NCI-H2171 treated with DMSO at 0.1 percent for 48 hours (cell line): ENCODE measurements at regions not wholly inside any gene's neighbourhood (a gene's known extent, or its start where the extent isn't known, plus 50 kb on each side); places are given as distances from the start of the nearest gene placed in this dataset.
"Not testable (repeated sequence)": the region's sequence is repeated elsewhere in the genome, so short reads cannot be mapped to it uniquely, and the experiment has no call there.

Source experiments
- DNase-seq: peaks from one replicate; lab custom pipeline; 2025; lab: John Stamatoyannopoulos, UW

DNA sequence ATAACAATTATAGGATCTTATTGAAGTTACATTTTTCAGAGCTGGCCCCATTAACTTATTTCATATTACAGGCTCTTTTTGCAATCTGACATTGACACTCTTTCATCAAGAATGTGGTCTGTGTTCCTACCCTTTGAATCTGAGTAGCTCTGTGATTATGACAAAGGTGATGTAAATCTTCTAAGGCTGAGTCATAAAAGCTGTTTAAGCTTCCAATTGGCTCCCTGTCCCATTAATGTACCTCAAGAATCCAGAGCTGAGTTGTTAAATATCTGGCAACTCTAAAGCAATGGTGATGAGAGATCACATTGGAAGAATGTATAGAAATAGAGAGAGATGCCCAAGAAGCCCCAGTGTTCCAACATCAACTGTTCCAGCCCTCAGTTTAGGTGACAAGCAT is 178.5 kb upstream of the DEPDC1 start:
- DNase-seq: no peak

DNA sequence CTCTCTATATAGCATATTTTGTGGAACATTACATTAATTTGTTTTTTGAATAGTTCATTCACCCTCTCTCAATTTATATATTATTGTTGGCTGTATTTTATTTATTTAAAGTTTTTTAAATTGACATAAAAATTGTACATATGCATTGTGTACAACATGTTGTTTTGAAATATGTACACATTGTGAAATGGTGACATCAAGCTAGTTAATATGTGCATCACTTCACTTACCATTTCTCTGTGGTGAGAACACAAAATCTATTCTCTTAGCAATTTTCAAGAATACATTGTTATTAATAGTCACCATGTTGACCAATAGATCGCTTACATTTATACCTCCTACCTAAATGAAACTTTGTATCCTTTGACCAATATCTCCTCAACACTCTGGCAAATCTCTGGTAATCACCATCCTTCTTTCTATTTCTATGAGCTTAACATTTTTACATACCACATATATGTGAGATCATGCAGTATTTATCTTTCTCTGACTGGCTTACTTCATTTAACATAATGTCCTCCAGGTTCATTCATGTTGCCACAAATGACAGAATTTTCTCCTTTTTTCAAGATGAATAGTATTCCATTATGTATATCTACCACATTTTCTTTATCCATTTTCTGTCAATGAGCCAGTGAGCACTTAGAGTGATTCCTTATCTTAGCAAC is 180.9 kb upstream of the DEPDC1 start:
- DNase-seq: no peak

DNA sequence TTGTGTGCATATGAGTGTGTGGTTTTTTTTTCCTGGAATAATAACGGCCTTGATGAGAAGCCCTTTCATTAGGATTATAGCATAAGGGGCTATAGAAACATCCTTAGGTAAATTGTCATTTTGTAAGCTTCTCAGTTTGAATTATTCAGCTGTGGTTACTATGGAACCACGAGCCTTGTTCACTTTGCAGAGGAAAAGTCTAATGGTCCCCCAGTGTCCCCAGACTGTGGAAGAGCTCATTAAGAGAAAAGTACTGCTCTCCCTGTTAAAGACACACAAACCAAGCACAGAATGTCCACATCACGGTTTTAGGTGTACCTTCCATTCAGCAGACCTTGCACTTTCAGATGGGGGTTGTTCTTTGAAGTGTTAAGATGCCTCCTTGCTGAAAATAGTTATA is 199.3 kb upstream of the DEPDC1 start:
- DNase-seq: no peak

DNA sequence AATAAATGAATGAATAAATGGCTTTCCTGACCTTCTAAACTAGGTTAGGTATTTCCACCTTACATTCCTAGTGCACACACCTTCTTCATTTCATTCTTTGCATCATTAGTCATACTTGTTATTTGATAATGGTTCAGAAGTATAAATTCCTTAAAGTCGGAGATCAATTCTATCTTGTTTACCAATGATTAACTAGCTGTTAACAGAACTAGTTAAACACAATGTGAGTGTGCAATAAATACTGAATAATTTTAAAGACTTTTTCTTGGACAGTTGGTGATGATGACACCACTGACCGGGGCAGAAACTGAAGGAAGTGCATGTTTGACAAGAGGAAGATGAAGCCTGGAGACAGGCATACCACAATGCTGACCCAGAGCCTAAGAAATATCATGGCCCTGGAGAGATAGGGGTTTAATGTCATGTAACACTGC is 207.1 kb upstream of the DEPDC1 start:
- no peak for DNase-seq

DNA sequence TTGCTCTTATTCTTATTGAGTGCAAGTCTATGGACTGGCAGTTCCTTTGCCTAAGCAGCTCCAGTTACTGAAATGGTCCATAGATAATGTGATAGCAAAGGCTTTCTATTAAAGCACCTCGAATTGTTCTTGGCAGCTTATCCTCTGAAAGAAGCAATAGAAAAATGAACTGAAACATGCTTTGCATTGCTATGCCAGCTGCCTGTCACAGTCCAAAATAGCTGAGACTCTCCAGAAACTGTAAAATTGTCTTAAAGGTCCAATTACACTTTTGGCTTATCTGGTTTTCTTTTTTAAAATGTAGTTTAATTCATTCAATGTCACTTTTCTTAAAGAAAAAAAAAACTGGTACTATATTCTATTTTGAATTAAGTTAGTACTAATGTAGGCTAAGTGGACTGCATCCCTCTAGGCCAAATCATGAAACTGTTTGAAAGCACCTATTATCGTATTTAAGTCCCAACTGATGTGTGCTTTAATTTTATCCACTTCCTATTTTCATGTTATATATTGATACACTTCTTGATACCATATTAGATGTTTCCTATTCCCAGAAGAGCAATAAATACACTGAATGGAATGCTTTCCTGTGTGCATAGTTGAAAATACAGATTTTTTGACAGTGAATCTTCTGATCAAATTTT is 208.0 kb upstream of the DEPDC1 start:
- DNase-seq: no peak

DNA sequence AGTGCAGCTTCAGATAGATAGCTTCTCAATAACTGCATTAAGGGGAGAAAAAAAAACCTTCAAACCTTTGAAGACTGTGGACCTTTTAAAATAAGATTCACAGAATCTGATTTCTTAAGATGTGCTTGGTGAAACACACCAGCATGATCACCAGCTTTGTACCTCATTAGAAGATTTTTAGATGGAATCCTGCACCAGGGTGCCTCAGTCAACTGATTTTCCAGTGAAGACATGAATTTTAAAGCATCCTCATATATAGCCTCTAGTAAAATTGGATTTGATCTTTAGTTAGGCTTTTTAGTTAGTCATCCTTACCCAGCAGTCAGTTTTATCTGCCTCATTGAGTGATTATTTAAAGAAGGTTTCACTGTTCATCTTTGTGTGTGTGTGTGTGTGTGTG is 208.6 kb upstream of the DEPDC1 start:
- DNase-seq: no peak

DNA sequence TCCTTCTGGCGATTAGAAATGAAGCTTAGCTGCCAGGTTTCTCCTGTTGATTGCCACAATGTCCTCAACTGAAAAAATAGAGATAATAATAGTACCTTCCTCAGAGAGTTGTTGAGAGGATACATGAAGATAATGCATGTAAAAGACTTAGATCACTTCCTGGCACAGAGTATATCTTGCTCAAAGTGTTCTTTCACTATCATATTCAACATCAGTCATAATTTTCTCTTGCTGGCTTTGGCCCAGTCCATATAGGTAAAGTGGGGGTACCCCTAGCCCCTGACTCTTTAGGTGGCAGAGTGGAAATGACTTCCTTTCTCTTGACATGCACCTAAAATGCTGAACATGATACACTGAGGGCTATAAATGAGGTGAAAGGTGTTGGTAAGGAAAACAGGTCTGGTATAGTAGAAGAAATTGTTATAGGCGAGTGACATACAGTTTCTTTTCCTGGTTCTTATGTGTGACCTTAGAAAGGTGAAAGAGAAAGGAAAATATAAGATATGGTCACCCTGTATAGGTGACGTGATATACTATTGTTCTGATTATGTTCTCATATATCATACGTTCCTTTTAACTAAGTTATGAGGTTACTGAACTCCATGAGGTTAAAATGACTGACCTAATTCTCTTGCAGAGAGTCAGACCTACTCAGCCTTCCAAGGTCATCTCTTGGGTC is 209.9 kb upstream of the DEPDC1 start:
- no peak for DNase-seq

DNA sequence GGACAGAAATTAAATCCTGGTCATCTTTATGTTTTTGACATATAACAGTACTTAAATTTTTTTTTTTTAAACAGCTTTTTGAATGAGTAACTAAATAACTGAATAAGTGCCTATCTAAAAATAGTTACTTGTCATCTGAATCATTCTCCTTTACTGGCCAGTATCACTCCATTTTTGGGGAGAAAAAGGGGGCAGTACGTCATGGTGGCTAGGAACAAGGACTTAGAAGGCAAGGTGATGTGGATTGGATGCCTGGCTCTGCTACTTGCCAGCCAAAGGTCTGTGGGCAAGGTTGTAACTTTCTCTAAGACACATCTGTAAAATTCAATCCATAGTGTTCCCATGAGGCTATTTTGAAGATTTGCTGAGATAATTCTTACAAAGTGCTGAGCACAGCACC is 220.4 kb upstream of the DEPDC1 start:
- DNase-seq: no peak

DNA sequence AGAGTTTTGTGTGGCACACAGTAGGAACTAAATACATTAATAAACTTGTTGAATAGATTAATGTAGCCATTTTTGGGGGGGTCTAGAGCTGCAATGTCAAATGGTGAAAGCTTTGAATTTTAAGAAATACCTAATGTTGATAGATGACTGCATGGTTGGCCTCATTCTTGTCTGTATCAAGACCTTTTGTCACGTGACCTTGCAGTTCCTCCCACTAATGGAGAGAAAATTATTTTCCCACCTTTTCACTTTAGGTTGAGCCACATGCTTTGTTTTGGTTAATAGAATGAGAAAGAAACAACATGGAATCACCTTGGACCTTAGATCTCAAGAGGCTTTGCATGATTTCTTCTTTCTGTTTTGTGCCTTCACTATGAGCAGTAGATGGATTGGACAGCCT is 223.6 kb upstream of the DEPDC1 start:
- DNase-seq: no peak

DNA sequence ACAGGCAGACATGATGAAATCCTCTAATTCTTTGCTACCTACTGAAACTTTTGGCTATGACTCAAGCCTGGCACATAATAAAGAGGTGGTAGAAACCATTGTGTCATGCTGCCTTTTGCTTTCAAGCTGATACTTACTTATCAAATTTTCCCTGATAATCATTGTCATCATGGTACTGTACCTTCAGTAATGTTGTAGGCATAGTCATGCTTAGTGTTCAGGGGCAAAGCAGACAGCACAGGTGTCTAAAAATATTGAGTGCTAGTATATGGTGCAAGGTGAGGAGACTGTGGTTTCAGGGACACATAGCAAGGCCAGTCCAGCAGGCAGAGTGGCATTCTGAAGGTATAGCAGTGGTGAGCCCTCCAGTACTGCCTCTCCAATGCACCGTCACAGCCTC is 226.9 kb upstream of the DEPDC1 start:
- no peak for DNase-seq

DNA sequence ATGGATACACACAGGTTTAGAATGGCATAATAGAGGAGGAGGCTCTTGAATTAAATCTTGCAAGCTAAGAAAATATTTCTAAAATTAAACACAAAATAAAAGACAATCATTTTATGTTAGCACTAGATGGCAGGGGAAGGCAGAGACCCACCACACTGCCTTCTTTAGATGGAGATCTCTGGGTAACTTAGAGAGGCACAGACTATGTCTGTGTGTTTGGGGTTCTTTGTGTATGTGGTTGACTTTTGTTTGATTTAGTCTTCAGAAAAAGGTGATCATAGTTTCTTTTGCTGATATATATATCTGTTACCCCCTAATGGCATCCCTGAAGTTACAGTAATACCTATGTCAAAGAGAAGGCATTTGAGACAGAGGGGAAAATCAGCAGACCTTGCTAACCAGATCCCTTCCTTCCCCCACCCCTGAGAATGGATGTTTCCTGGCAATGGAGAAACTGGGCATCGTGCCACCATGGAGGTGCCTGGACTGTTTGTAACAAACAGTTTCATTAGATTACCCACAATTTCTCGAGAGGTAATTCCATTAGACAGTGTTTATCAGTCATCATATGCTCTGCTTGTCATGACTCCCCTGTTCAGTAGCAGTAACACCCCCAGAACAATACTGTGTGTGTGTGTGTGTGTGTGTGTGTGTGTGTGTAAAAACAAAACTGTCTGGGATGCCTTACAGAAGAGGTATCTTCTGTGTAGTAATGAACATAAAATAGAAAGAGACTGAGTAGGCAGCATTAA is 228.3 kb upstream of the DEPDC1 start:
- peak; percentile 63 for DNase-seq

DNA sequence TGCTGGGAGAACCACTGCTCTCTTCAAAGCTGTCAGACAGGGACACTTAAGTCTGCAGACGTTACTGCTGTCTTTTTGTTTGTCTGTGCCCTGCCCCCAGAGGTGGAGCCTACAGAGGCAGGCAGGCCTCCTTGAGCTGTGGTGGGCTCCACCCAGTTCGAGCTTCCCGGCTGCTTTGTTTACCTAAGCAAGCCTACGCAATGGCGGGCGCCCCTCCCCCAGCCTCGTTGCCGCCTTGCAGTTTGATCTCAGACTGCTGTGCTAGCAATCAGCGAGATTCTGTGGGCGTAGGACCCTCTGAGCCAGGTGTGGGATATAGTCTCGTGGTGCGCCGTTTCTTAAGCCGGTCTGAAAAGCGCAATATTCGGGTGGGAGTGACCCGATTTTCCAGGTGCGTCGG is 242.6 kb upstream of the DEPDC1 start:
- not testable (repeated sequence) for DNase-seq

DNA sequence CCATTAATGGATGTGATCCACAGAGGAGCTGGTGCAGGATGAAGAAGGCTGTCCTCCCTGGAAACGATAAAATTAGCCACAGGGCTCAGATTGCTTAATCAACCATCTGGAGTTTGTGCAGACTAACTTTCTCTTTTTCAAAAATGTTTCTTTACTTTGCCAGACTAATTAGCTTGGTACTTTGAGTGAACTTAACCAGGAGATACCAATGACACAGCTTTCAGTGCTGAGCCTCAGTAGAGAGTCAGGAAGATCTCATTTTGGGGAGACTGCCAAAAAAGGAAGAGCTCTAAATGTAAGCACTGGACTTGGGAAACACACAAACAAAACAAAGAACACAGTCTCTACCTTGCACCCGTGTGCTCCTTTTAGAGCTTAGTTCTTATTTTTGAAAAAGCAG is 248.1 kb upstream of the DEPDC1 start:
- peak; percentile 81 for DNase-seq

DNA sequence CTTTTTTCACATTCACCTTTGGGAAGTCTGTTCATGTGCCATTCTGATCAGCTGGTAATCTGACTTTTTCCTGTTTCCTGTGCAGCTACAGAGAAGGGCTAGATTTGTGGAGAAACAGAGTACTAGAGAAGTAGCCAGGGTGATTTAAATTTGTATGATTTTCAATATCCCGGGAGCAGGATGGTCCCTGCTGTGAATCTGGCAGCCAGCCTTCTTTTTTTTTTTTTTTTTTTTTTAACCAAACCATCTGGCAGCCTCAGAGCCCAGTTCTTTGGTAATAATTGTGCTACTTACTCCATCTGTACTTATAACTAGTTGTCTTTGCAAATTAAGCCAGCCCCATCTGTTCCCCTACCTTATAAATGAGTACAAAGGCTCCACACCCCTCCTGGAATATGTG is 248.6 kb upstream of the DEPDC1 start:
- DNase-seq: peak; percentile 95

DNA sequence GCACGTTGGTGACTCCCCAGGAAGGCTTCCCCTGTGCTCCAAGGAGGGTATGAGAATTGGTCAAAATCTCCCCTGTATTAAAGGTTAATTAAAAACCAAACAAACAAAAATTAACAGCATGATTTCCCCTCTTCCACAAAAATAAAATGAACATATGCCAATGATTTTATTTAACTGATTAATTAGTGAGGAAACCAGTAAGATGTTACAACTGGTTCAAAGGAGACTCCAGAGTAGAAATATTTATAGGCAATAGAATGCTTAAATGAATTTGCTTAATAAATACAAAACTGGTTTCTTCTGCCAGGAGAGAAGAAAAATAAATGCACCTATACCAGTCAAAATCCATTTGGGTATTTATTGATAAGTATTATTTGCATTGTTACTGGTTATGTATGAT is 249.5 kb upstream of the DEPDC1 start:
- DNase-seq: no peak

DNA sequence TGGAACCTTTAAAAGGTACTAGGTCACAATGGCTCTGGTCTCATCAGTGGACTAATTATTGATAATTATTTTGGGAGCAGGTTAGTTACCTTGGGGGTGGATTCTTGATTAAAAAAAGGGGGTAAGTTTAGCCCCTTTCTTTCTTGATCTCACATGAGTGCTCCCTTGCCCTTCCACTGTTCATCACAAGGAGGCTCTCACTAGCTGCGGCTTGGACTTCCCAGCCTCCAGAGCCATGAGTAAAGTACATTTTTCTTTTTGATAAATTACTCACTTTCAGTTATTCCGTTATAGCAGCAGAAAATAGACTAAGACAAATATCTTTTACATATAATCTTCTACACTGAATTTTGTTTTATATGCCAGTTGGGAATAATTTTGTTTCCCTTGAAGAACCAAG is 254.8 kb upstream of the DEPDC1 start:
- DNase-seq: no peak

DNA sequence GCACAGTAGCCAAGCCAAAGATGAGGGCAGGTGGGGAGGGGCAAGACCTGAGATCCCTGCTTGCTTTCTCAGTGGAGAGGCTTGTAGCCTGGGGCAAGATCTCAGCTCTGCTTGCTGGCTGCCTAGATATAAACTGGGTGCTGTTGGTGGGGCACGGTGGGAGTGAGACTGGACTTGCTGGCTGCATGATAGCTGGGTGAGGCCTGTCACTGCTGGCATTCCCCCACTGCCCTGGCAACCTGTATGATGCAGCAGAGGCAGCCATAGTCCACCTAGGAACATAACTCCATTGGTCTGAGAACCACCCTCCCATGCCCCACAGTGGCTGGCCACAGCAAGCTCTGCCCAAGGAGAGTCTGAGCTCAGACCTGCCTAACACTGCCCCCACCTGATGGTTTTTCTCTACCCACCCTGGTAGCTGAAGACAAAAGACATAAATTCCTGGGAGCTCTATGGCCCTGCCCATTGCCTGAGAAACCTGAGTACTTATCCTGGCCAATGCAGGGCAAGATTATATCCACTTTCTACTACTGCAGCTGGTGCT is 261.9 kb upstream of the DEPDC1 start:
- DNase-seq: no peak

DNA sequence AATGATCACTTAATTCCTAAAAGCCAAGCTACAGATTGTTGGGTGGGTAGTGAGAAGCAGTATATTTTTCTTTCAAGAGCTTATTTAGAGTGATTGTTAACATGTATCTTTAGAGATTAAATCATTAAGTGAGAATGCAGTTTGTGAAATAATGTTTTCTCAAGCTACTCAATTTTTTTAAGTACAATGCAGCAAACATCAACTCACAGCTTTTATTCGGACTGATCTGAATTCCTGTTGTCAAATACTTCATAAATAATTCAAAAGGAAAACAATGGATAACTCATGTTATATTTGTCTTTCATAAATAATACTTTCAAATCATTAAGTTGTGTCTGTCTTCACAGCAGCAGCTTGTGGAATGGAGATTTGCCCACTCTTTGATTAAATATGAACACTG is 271.1 kb upstream of the DEPDC1 start:
- no peak for DNase-seq

DNA sequence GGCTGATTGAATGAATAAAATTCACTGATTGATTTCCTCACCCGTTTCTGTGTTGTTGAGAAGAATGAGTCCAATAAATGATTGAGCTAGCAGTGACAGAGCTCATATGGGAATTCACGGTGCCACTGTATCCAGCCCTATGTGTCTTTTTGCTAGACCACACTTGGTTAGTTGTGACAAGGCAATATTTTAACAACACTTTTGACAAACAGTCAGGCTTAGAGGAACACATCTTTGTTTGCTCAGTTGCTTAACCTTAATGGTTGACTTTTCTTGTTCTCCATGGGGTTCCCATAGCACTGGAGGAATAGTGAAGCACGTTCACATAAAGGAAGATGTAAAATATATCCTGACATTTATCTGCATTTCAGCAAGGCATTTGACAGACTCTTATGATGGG is 273.9 kb upstream of the DEPDC1 start:
- no peak for DNase-seq

DNA sequence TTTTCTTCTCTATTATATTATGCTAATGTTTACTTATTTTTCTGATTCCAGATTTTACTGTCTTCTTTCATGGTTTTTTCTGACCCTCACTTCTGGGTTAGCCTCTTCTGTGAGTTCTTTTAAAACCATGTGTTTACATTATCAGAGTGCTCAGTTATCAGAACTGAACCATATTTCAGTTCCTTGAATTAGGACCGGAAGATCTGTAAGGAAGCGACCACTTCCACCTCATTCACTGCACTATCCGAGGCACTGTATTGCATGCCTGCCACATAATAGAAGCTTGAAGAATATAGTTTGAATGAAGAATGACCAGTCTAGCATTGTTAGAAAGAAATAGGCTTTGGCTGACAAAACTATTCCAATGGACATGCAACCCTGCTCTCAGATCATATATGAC is 281.0 kb upstream of the DEPDC1 start:
- DNase-seq: no peak

DNA sequence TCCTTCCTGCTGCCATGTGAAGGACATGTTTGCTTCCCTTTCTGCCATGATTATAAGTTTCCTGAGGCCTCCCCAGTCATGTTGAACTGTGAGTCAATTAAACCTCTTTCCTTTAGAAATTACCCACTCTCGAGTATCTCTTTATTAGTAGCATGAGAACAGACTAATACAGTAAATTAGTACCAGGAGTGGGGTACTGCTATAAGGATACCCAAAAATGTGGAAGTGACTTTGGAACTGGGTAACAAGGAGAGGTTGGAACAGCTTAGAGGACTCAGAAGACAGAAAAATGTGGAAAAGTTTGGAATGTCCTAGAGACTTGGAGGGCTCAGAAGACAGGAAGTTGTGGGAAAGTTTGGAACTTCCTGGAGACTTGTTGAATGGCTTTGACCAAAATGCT is 283.0 kb upstream of the DEPDC1 start:
- DNase-seq: not testable (repeated sequence)

DNA sequence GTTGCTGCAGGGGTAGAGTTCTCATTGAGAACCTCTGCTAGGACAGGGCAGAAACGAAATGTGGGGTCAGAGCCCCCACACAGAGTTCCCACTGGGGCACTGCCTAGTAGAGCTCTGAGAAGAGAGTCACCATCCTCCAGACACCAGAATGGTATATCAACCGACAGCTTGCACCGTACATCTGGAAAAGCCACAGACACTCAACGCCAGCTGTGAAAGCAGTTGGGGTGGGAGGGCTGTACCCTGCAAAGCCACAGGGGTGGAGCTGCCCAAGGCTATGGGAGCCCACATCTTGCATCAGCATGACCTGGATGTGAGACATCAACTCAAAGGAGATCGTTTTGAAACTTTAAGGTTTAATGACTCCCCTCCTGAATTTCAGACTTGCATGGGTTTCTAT is 284.0 kb upstream of the DEPDC1 start:
- no peak for DNase-seq

DNA sequence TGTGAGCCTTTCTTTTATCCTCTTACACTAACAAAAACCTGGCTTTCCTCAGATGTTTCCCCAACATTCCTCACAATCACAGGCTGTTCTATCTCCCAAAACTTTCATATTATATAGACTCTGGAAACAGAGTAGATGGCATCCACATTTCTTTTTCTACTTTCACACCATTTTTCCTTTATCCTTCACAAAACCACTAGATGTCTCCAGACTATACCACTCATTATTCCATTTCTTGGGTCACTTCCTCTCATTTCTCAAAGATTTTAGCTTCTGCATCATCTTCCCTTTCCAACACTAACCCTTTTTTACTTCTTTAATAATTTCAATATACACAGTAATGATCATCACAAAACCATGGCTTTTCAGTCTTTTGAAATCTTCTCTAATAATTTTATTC is 286.0 kb upstream of the DEPDC1 start:
- DNase-seq: peak; percentile 12
